ENCODE measurements at regions not wholly inside any gene's neighbourhood (a gene's known extent, or its start where the extent isn't known, plus 50 kb on each side); places are given as distances from the start of the nearest gene placed in this dataset.

- Histone ChIP-seq H3K27me3 (ENCODE audit: insufficient read depth, poor library complexity, severe bottlenecking) (no peaks in the 10 kb centered on the region), H3K4me3 (replicated peaks; ENCODE audit: insufficient read depth, low read length) (no peak overlapping the region), H3K27ac (replicated peaks) (no peak overlapping the region)
- no peak for TF ChIP-seq REST (IDR thresholded peaks at IDR 0.05; ENCODE audit: insufficient replicate concordance, low read depth)
- TF ChIP-seq POLR2AphosphoS5 (IDR thresholded peaks at IDR 0.05; ENCODE audit: low read depth): no peak
- TF ChIP-seq, protein P1, sequence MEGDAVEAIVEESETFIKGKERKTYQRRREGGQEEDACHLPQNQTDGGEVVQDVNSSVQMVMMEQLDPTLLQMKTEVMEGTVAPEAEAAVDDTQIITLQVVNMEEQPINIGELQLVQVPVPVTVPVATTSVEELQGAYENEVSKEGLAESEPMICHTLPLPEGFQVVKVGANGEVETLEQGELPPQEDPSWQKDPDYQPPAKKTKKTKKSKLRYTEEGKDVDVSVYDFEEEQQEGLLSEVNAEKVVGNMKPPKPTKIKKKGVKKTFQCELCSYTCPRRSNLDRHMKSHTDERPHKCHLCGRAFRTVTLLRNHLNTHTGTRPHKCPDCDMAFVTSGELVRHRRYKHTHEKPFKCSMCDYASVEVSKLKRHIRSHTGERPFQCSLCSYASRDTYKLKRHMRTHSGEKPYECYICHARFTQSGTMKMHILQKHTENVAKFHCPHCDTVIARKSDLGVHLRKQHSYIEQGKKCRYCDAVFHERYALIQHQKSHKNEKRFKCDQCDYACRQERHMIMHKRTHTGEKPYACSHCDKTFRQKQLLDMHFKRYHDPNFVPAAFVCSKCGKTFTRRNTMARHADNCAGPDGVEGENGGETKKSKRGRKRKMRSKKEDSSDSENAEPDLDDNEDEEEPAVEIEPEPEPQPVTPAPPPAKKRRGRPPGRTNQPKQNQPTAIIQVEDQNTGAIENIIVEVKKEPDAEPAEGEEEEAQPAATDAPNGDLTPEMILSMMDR (IDR thresholded peaks at IDR 0.05; ENCODE audit: insufficient read depth, low read length): no peak
- no peak for TF ChIP-seq GABPA (IDR thresholded peaks at IDR 0.05; ENCODE audit: low read depth)
- no peak for TF ChIP-seq SPI1 (IDR thresholded peaks at IDR 0.05; ENCODE audit: borderline replicate concordance, low read depth)
- DNase-seq (ENCODE audit: low read depth in 1 of 2, low spot score in 1 of 2): no peak
These were observed 272.6 kb downstream of the PDCD6IP start for GRCh38 chr3:34070831-34071585.

DNA sequence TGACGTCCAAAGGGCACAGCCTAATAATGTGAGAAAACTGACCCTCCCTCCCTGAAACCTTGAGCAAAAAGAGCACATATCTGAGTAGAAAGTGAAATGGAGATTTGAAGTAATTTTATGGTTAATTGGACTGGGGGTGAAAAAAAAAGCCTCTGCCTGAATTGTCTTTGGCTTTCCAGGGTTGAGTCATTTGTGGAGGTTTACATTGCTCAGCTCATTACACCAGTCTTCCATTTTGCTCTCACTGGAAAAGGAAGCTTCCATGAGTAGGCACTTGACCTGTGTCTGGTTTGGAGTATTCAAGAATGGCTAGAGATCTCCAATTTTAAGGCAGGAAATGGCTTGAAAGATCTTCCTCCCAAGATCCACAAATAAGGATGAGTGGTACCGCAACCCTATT is 273.9 kb downstream of the PDCD6IP start:
- no peak overlapping the region for H3K4me3 ChIP-seq (replicated peaks; ENCODE audit: insufficient read depth, low read length)
- no peak for DNase-seq (ENCODE audit: low read depth in 1 of 2, low spot score in 1 of 2)

DNA sequence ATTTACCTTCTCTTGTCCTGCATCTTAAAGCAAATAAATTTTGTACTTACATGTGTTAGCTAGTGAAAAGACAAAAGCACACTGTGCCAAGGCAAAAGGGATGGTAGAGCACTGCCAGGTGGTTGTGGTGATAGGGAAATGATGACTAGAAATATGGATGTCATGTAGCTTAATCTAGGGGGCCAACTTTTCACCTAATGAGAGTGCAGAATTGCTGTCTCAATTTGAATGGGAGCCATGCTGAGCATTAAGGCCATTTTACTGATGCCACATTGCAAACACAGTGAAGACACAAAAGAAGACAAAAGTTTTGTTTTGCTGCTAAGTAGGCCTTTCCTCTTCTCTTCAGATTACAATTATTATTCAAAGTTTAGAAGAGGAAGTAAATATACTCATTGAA is 274.7 kb downstream of the PDCD6IP start:
- no peak overlapping the region for H3K27ac ChIP-seq (replicated peaks)
- no peak for DNase-seq (ENCODE audit: low read depth in 1 of 2, low spot score in 1 of 2)
- no peaks in the 10 kb centered on the region for H3K27me3 ChIP-seq (ENCODE audit: insufficient read depth, poor library complexity, severe bottlenecking)
- no peak overlapping the region for H3K4me3 ChIP-seq (replicated peaks; ENCODE audit: insufficient read depth, low read length)
- no peak for TF ChIP-seq SPI1 (IDR thresholded peaks at IDR 0.05; ENCODE audit: borderline replicate concordance, low read depth)
- no peak for TF ChIP-seq POLR2AphosphoS5 (IDR thresholded peaks at IDR 0.05; ENCODE audit: low read depth)
- no peak for TF ChIP-seq GABPA (IDR thresholded peaks at IDR 0.05; ENCODE audit: low read depth)
- TF ChIP-seq REST (IDR thresholded peaks at IDR 0.05; ENCODE audit: insufficient replicate concordance, low read depth): no peak
- TF ChIP-seq, protein P1 (IDR thresholded peaks at IDR 0.05; ENCODE audit: insufficient read depth, low read length): no peak

More for the DNA sequence above, 273.9 kb downstream of the PDCD6IP start:
- TF ChIP-seq REST (IDR thresholded peaks at IDR 0.05; ENCODE audit: insufficient replicate concordance, low read depth) (no peak), GABPA (IDR thresholded peaks at IDR 0.05; ENCODE audit: low read depth) (no peak), POLR2AphosphoS5 (IDR thresholded peaks at IDR 0.05; ENCODE audit: low read depth) (no peak), SPI1 (IDR thresholded peaks at IDR 0.05; ENCODE audit: borderline replicate concordance, low read depth) (no peak)
- TF ChIP-seq, protein P1 (IDR thresholded peaks at IDR 0.05; ENCODE audit: insufficient read depth, low read length): no peak
- Histone ChIP-seq H3K27ac (replicated peaks) (no peak overlapping the region), H3K27me3 (ENCODE audit: insufficient read depth, poor library complexity, severe bottlenecking) (no peaks in the 10 kb centered on the region)

Data from HL-60 (cell line).